ENCODE measurements at regions not wholly inside any gene's neighbourhood (a gene's known extent, or its start where the extent isn't known, plus 50 kb on each side); places are given as distances from the start of the nearest gene placed in this dataset.

GRCh38 chr13:30845297-30846214 lies 60.5 kb upstream of the MEDAG start:
- DNase-seq (ENCODE audit: low read depth, low spot score), result no peak

- DNase-seq (ENCODE audit: low read depth, low spot score), result no peak
Measured at GRCh38 chr13:30846311-30846710, 59.8 kb upstream of the MEDAG start.

- DNase-seq (ENCODE audit: low read depth, low spot score), result no peak
Measured at GRCh38 chr13:30846866-30847265, 59.2 kb upstream of the MEDAG start.

GRCh38 chr13:30847650-30848307 lies 58.3 kb upstream of the MEDAG start:
- peak; percentile 100 for DNase-seq (ENCODE audit: low read depth, low spot score)

- DNase-seq (ENCODE audit: low read depth, low spot score), result no peak
Measured at GRCh38 chr13:30848332-30849027, 57.6 kb upstream of the MEDAG start.

- no peak for DNase-seq (ENCODE audit: low read depth, low spot score)
Measured at GRCh38 chr13:30849611-30850010, 56.5 kb upstream of the MEDAG start.

- no peak for DNase-seq (ENCODE audit: low read depth, low spot score)
Measured at GRCh38 chr13:30850204-30850866, 55.7 kb upstream of the MEDAG start.

- DNase-seq (ENCODE audit: low read depth, low spot score), result no peak
Measured at GRCh38 chr13:30850867-30851211, 55.2 kb upstream of the MEDAG start.

GRCh38 chr13:30851697-30852096 lies 54.4 kb upstream of the MEDAG start:
- no peak for DNase-seq (ENCODE audit: low read depth, low spot score)

GRCh38 chr13:30855569-30855968 lies 50.5 kb upstream of the MEDAG start:
- no peak for DNase-seq (ENCODE audit: low read depth, low spot score)

GRCh38 chr13:30856005-30856790 lies 49.9 kb upstream of the MEDAG start:
- no peak for DNase-seq (ENCODE audit: low read depth, low spot score)
